ENCODE measurements at regions not wholly inside any gene's neighbourhood (a gene's known extent, or its start where the extent isn't known, plus 50 kb on each side); places are given as distances from the start of the nearest gene placed in this dataset.

DNA sequence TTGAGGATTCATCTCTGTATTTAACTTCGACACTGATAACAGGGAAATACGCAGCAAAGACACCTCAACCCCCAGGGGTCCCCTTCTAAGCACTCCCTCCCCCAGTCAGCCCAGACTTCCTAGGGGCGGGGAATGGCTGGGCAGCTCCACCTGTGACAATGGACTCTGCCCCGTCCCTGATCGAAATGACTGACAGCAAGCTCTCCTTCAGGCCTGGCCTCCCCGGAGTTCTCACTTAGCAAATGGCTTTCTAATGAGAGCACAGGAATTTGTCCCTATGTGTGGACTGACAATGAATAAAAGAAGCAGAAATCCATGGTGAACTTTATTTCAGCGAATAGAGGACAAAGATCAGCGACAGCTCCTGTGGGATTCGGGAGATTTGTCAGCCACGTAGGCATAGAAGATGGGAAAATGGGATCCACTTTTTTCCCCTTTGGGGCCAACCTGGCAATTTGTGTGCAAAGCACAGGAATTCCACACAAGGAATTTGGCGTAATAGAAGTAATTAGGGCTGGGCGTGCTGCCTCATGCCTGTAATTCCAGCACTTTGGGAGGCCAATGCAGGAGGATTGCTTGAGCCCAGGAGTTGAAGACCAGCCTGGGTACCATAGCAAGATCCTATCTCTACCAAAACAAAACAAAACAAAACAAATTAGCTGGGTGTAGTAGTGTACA is 63.8 kb downstream of the TNFAIP2 start:
- in situ Hi-C loops (cut with HindIII; ENCODE audit: low sequenced_read_pairs), result no loop called here
- DNase-seq (ENCODE audit: low read depth), result no peak
- TF ChIP-seq, protein P1, sequence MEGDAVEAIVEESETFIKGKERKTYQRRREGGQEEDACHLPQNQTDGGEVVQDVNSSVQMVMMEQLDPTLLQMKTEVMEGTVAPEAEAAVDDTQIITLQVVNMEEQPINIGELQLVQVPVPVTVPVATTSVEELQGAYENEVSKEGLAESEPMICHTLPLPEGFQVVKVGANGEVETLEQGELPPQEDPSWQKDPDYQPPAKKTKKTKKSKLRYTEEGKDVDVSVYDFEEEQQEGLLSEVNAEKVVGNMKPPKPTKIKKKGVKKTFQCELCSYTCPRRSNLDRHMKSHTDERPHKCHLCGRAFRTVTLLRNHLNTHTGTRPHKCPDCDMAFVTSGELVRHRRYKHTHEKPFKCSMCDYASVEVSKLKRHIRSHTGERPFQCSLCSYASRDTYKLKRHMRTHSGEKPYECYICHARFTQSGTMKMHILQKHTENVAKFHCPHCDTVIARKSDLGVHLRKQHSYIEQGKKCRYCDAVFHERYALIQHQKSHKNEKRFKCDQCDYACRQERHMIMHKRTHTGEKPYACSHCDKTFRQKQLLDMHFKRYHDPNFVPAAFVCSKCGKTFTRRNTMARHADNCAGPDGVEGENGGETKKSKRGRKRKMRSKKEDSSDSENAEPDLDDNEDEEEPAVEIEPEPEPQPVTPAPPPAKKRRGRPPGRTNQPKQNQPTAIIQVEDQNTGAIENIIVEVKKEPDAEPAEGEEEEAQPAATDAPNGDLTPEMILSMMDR (IDR thresholded peaks at IDR 0.05; ENCODE audit: low read depth, low read length, missing control alignments), result no peak
- H3K4me3 ChIP-seq (ENCODE audit: low read depth, low read length), result no peak overlapping the region

DNA sequence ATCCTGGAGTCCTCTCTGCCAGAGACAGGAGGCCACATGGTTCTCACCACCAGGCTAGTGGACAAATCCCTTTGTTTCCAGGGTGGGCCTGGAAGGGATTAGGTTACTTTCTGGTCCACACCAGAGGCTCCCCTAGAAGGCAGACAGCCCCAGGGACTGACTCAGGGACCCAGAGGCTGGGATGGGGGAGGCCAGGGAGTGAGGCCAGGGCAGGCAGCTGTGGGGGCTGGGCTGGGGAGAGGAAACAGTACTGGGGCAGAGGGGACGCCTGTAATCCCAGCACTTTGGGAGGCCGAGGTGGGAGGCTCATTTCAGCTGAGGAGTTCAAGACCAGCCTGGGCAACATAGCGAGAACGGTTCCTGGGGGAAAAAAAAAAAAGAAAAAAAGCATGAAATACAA is 64.7 kb downstream of the TNFAIP2 start:
- H3K4me3 ChIP-seq (ENCODE audit: low read depth, low read length), result no peak overlapping the region
- DNase-seq (ENCODE audit: low read depth), result no peak
- TF ChIP-seq, protein P1 (IDR thresholded peaks at IDR 0.05; ENCODE audit: low read depth, low read length, missing control alignments), result no peak
- in situ Hi-C loops (cut with HindIII; ENCODE audit: low sequenced_read_pairs), result no loop called here

DNA sequence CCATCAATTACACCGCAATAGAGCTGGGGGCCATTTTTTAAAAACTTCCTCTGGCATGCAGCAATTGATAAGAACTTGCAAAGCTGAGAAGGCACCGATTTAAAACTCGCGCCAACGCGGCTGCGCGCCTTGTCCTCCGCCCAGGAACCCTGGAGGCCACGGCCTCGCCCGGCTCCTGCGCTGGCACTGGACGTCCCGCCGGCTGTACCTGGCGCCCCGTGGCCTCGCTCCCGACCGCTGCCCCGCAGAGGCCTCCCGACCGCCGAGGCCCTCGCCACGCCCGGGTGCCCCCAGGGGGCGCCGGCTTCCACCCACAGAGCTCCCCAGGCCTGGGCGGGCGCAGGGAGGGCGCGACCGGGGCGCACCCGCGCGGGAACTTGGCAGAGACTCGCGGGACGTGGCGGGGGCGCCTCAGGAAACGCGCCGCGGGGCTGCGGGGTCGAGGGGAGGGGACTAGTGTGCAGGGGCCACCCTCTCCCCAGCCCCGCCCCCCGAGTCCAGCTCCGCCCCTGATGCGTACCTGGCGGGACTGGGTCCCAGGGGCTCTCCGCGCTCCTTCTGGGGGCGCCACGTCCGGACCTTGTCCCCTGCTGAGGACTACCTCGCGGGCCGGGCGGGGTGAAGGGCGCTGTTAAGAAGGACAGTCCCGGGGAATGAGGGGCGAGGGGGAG is 65.7 kb downstream of the TNFAIP2 start:
- peak overlapping the region; percentile 19 for H3K4me3 ChIP-seq (ENCODE audit: low read depth, low read length)
- in situ Hi-C loops (cut with HindIII; ENCODE audit: low sequenced_read_pairs), result no loop called here
- TF ChIP-seq, protein P1 (IDR thresholded peaks at IDR 0.05; ENCODE audit: low read depth, low read length, missing control alignments), result peak; percentile 16
- DNase-seq (ENCODE audit: low read depth), result no peak

DNA sequence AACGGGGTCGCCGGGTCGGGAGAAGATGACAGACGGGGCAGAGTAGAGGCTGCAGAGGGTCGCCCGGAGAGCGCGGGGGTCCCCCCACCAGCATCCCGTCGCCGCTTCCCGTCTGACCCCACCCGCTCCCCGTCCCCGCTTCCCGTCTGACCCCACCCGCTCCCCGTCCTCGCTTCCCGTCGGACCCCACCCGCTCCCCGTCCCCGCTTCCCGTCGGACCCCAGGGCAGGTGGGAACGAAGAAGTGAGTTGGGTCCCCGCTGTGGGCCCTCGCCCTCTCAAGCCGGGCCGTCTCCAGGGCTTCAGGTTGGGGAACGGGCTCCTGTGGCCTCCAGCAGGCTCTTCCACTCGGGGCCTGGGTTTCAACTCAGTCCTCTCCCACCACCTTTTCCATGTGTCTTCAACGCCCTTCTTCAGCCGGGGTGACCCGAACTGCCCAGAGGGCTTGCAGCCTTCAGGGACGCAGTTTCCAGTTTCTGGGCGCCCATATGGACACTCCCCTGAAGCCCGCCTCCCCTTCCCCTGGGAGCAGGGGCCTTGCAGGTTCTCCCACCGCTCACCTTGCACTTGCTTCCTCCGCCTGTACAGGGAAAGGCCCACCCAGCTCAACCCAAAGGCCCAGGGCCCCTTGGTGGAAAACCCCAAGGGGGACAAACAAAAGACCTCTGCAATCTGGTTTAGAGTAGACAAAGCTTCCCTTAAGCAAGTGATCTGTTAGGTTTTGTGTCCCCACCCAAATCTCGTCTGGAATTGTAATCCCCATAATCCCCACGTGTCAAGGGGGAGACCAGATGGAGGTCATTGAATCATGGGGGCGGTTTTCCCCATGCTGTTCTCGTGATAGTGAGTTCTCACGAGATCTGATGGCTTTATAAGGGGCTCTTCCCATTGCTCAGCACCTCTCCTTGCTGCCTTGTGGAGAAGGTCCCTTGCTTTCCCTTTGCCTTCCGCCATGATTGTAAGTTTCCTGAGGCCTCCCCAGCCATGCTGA is 66.5 kb downstream of the TNFAIP2 start:
- TF ChIP-seq, protein P1 (IDR thresholded peaks at IDR 0.05; ENCODE audit: low read depth, low read length, missing control alignments), result no peak
- no peak for DNase-seq (ENCODE audit: low read depth)
- no peak overlapping the region for H3K4me3 ChIP-seq (ENCODE audit: low read depth, low read length)
- in situ Hi-C loops (cut with HindIII; ENCODE audit: low sequenced_read_pairs), result loop anchor here (5.0 kb wide), 1 partner anchor 32 kb away; no protein-coding TSS in a partner anchor

DNA sequence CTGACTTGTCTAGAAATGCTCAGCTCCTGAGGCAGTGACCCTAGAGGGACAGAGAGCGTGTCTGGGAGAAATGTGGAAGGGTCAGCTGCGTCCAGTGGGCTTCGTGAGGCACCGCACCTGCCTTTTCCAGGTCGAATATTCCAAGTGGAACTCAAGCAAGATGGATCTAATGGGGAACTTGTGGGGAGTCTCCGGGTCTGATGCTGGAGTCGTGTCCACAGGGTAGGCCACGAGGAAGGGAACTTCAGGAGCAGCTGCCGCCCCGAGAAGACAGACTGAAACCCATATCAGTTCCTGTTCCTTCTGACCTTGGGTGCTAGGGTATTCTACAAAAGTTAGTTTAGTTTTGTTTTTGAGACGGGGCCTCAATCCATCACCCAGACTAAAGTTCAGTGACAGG is 67.5 kb downstream of the TNFAIP2 start:
- no peak overlapping the region for H3K4me3 ChIP-seq (ENCODE audit: low read depth, low read length)
- in situ Hi-C loops (cut with HindIII; ENCODE audit: low sequenced_read_pairs), result loop anchor here (5.0 kb wide), 1 partner anchor 33 kb away; no protein-coding TSS in a partner anchor
- DNase-seq (ENCODE audit: low read depth), result no peak
- TF ChIP-seq, protein P1 (IDR thresholded peaks at IDR 0.05; ENCODE audit: low read depth, low read length, missing control alignments), result no peak

DNA sequence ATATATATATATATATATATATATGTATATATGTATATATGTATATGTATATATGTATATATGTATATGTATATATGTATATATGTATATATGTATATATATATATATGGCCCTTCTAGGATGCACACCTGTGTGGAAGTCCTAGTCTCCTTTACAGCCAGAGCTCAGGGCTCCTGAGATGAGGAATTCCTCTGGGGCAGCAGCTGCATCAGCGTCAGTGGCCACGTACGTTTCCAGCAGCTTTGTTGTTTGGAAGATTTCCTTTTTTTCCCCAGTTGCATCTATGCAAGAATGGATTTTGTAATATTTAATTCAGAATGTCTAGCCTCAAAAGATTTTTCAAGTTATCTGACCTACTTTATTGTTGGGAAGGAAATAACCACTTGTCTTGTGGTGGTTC is 68.6 kb downstream of the TNFAIP2 start:
- H3K4me3 ChIP-seq (ENCODE audit: low read depth, low read length), result no peak overlapping the region
- DNase-seq (ENCODE audit: low read depth), result no peak
- TF ChIP-seq, protein P1 (IDR thresholded peaks at IDR 0.05; ENCODE audit: low read depth, low read length, missing control alignments), result no peak
- in situ Hi-C loops (cut with HindIII; ENCODE audit: low sequenced_read_pairs), result loop anchor here (5.0 kb wide), 1 partner anchor 35 kb away; no protein-coding TSS in a partner anchor

Measured in astrocyte of the cerebellum (primary cell).